ENCODE measurements at regions not wholly inside any gene's neighbourhood (a gene's known extent, or its start where the extent isn't known, plus 50 kb on each side); places are given as distances from the start of the nearest gene placed in this dataset.
"Not testable (repeated sequence)": the region's sequence is repeated elsewhere in the genome, so short reads cannot be mapped to it uniquely, and the experiment has no call there.

GRCh38 chr21:32082466-32082865 lies 196.4 kb downstream of the MIS18A start:
- Histone ChIP-seq H3K27me3 (no peaks in the 10 kb centered on the region), H3K27ac (no peak overlapping the region), H3K4me3 (no peak overlapping the region), H3K4me1 (peaks cover 20% of the 10 kb centered on the region), H3K9me3 (replicated peaks) (no peaks in the 10 kb centered on the region), H3K36me3 (no peaks in the 10 kb centered on the region)
- DNase-seq: peak in 1 of 2 experiments; percentile 33

- Histone ChIP-seq H3K4me3 (no peak overlapping the region), H3K27ac (no peak overlapping the region), H3K4me1 (no peaks in the 10 kb centered on the region), H3K27me3 (no peaks in the 10 kb centered on the region), H3K9me3 (replicated peaks) (peaks cover 5% of the 10 kb centered on the region; the same call in 1 of the 2 replicates), H3K36me3 (no peaks in the 10 kb centered on the region)
- no peak for DNase-seq
Observed at GRCh38 chr21:32073593-32073992, 200.8 kb downstream of the HUNK start.

- no peak overlapping the region for H3K27ac ChIP-seq
- no peaks in the 10 kb centered on the region for H3K27me3 ChIP-seq
- H3K4me1 ChIP-seq: no peaks in the 10 kb centered on the region
- H3K4me3 ChIP-seq: no peak overlapping the region
- H3K9me3 ChIP-seq (replicated peaks): peaks cover 6% of the 10 kb centered on the region; the same call in 1 of the 2 replicates
- DNase-seq: no peak
- H3K36me3 ChIP-seq: no peaks in the 10 kb centered on the region
Observed at GRCh38 chr21:32073190-32073589, 200.4 kb downstream of the HUNK start.

- not testable (repeated sequence) for H3K4me3 ChIP-seq; H3K27ac ChIP-seq; DNase-seq; H3K36me3 ChIP-seq; H3K27me3 ChIP-seq; H3K4me1 ChIP-seq; H3K9me3 ChIP-seq (replicated peaks)
Observed at GRCh38 chr21:32071620-32072019, 198.8 kb downstream of the HUNK start.

GRCh38 chr21:32070676-32071330 lies 198.0 kb downstream of the HUNK start:
- Histone ChIP-seq H3K27me3 (no peaks in the 10 kb centered on the region), H3K27ac (no peak overlapping the region), H3K36me3 (no peaks in the 10 kb centered on the region), H3K9me3 (replicated peaks) (peaks cover 6% of the 10 kb centered on the region; the same call in 1 of the 2 replicates), H3K4me3 (no peak overlapping the region), H3K4me1 (no peaks in the 10 kb centered on the region)
- DNase-seq: no peak

GRCh38 chr21:32070126-32070525 lies 197.3 kb downstream of the HUNK start:
- H3K4me1 ChIP-seq: no peaks in the 10 kb centered on the region
- no peak overlapping the region for H3K27ac ChIP-seq
- H3K27me3 ChIP-seq: no peaks in the 10 kb centered on the region
- H3K9me3 ChIP-seq (replicated peaks): peaks cover 6% of the 10 kb centered on the region; the same call in 1 of the 2 replicates
- H3K4me3 ChIP-seq: no peak overlapping the region
- DNase-seq: no peak
- H3K36me3 ChIP-seq: no peaks in the 10 kb centered on the region

- DNase-seq: no peak
- Histone ChIP-seq H3K9me3 (replicated peaks) (peaks cover 6% of the 10 kb centered on the region; the same call in 1 of the 2 replicates), H3K4me1 (no peaks in the 10 kb centered on the region), H3K36me3 (no peaks in the 10 kb centered on the region), H3K27me3 (no peaks in the 10 kb centered on the region), H3K27ac (no peak overlapping the region), H3K4me3 (no peak overlapping the region)
Observed at GRCh38 chr21:32065654-32066053, 192.8 kb downstream of the HUNK start.

- no peak for DNase-seq
- no peak overlapping the region for H3K4me3 ChIP-seq
Observed at GRCh38 chr21:32064281-32064910, 191.6 kb downstream of the HUNK start.

GRCh38 chr21:32062591-32063227 lies 189.9 kb downstream of the HUNK start:
- H3K9me3 ChIP-seq (replicated peaks): no peaks in the 10 kb centered on the region
- no peak for DNase-seq
- no peak overlapping the region for H3K27ac ChIP-seq

More at GRCh38 chr21:32064281-32064910, 191.6 kb downstream of the HUNK start:
- Histone ChIP-seq H3K4me1 (no peaks in the 10 kb centered on the region), H3K9me3 (replicated peaks) (peaks cover 6% of the 10 kb centered on the region; the same call in 1 of the 2 replicates), H3K36me3 (no peaks in the 10 kb centered on the region), H3K27ac (no peak overlapping the region), H3K27me3 (no peaks in the 10 kb centered on the region)

GRCh38 chr21:32061729-32062128 lies 188.9 kb downstream of the HUNK start:
- Histone ChIP-seq H3K27ac (no peak overlapping the region), H3K9me3 (replicated peaks) (no peaks in the 10 kb centered on the region), H3K27me3 (no peaks in the 10 kb centered on the region), H3K36me3 (no peaks in the 10 kb centered on the region), H3K4me3 (no peak overlapping the region), H3K4me1 (no peaks in the 10 kb centered on the region)
- no peak for DNase-seq

More at GRCh38 chr21:32062591-32063227, 189.9 kb downstream of the HUNK start:
- H3K4me3 ChIP-seq: no peak overlapping the region
- no peaks in the 10 kb centered on the region for H3K36me3 ChIP-seq
- H3K4me1 ChIP-seq: no peaks in the 10 kb centered on the region
- no peaks in the 10 kb centered on the region for H3K27me3 ChIP-seq

GRCh38 chr21:32056791-32057190 lies 184.0 kb downstream of the HUNK start:
- DNase-seq: no peak
- H3K27me3 ChIP-seq: no peaks in the 10 kb centered on the region
- no peak overlapping the region for H3K27ac ChIP-seq
- H3K9me3 ChIP-seq (replicated peaks): no peaks in the 10 kb centered on the region
- no peak overlapping the region for H3K4me3 ChIP-seq
- H3K4me1 ChIP-seq: no peaks in the 10 kb centered on the region
- no peaks in the 10 kb centered on the region for H3K36me3 ChIP-seq

GRCh38 chr21:32055305-32055704 lies 182.5 kb downstream of the HUNK start:
- Histone ChIP-seq H3K27ac (no peak overlapping the region), H3K4me3 (no peak overlapping the region), H3K36me3 (no peaks in the 10 kb centered on the region), H3K4me1 (no peaks in the 10 kb centered on the region), H3K9me3 (replicated peaks) (no peaks in the 10 kb centered on the region), H3K27me3 (no peaks in the 10 kb centered on the region)
- no peak for DNase-seq

All from SJCRH30 (cell line).